Anterior cingulate cortex (tissue), 58 donors: ENCODE measurements at regions not wholly inside any gene's neighbourhood (a gene's known extent, or its start where the extent isn't known, plus 50 kb on each side); places are given as distances from the start of the nearest gene placed in this dataset.

Experiments used
- DNase-seq, 58 donors: peaks; one replicate each; lab custom pipeline; 2025; lab: John Stamatoyannopoulos, UW

- DNase-seq: no peak
These were observed 618.9 kb upstream of the IGFBP3 start for GRCh38 chr7:46539892-46540483.

GRCh38 chr7:46537191-46537905 is 616.3 kb upstream of the IGFBP3 start:
- no peak for DNase-seq

GRCh38 chr7:46534664-46535588 is 613.9 kb upstream of the IGFBP3 start:
- no peak for DNase-seq

GRCh38 chr7:46533946-46534345 is 612.9 kb upstream of the IGFBP3 start:
- DNase-seq: no peak

GRCh38 chr7:46532571-46532970 is 611.5 kb upstream of the IGFBP3 start:
- no peak for DNase-seq

- no peak for DNase-seq
These were observed 609.1 kb upstream of the IGFBP3 start for GRCh38 chr7:46530081-46530750.

GRCh38 chr7:46527360-46527759 is 606.3 kb upstream of the IGFBP3 start:
- no peak for DNase-seq

GRCh38 chr7:46525876-46526275 is 604.8 kb upstream of the IGFBP3 start:
- no peak for DNase-seq

- no peak for DNase-seq
These were observed 603.3 kb upstream of the IGFBP3 start for GRCh38 chr7:46524350-46524749.

GRCh38 chr7:46522354-46522906 is 601.4 kb upstream of the IGFBP3 start:
- no peak for DNase-seq

GRCh38 chr7:46518713-46519112 is 597.6 kb upstream of the IGFBP3 start:
- no peak for DNase-seq

- DNase-seq: no peak
These were observed 594.9 kb upstream of the IGFBP3 start for GRCh38 chr7:46515844-46516590.

GRCh38 chr7:46513447-46513848 is 592.4 kb upstream of the IGFBP3 start:
- DNase-seq: no peak

GRCh38 chr7:46512891-46513413 is 591.9 kb upstream of the IGFBP3 start:
- no peak for DNase-seq

- no peak for DNase-seq
These were observed 590.6 kb upstream of the IGFBP3 start for GRCh38 chr7:46511442-46512215.

GRCh38 chr7:46508583-46508982 is 587.5 kb upstream of the IGFBP3 start:
- DNase-seq: no peak

GRCh38 chr7:46507560-46507959 is 586.5 kb upstream of the IGFBP3 start:
- no peak for DNase-seq

GRCh38 chr7:46494441-46494840 is 573.4 kb upstream of the IGFBP3 start:
- DNase-seq: no peak

- DNase-seq: no peak
These were observed 573.0 kb upstream of the IGFBP3 start for GRCh38 chr7:46494028-46494427.
